HCT116 (cell line): ENCODE measurements at regions not wholly inside any gene's neighbourhood (a gene's known extent, or its start where the extent isn't known, plus 50 kb on each side); places are given as distances from the start of the nearest gene placed in this dataset.

Experiments
- ATAC-seq: fragments of 200-7000 bp; cut with Tn5 transposase; 2 replicates; pipeline ENCODE4 v1.9.1; 2020; ENCODE audit warnings: mild to moderate bottlenecking, moderate library complexity
- BruUV-seq: library from RNA; stranded (reverse); fragments of 400-500 nt; replicated peaks from 2 replicates; lab custom pipeline; 2021; lab: Mats Ljungman, UMichigan
- CTCF ChIA-PET: fragments of 300-600 bp; sonication (Branson Sonifier 250); formaldehyde crosslinking; loops from one replicate; lab custom pipeline; 2021; ENCODE audit warnings: antibody characterized with exemption; lab: Charles Lee
- POLR2A ChIA-PET: fragments of 300-600, 350-600 bp; sonication (Branson Sonifier 250); formaldehyde crosslinking; loops from one replicate; lab custom pipeline; 2021; ENCODE audit warnings: antibody characterized with exemption; lab: Charles Lee
- RAD21 ChIA-PET, 2 experiments: fragments of 300-600 bp; sonication (Branson Sonifier 250); formaldehyde crosslinking; loops; one replicate each; lab custom pipeline; 2023; ENCODE audit warnings: low total read pairs in 2 of 2; ENCODE audit not compliant: uncharacterized antibody in 2 of 2, unreplicated experiment in 2 of 2, low non-redundant PET in 1 of 2; lab: Charles Lee
- DNase-seq: peaks from one replicate; pipeline ENCODE4 v3.0.0-alpha.2; 2010; ENCODE audit warnings: low read depth, low spot score
- H2AFZ ChIP-seq: fragments of 200-600 bp; shearing (Covaris generic), sonication (generic); 2 replicates; pipeline ENCODE4 v1.6.1; 2017; ENCODE audit warnings: low read depth, mixed run types, mixed read lengths, antibody characterized with exemption, low read length; ENCODE audit not compliant: poor library complexity, severe bottlenecking
- H3K27ac ChIP-seq: 2 replicates; pipeline ENCODE4 v1.5.1; 2012; ENCODE audit warnings: low read depth, low read length
- H3K27me3 ChIP-seq: fragments of 200-600 bp; sonication (generic); 2 replicates; pipeline ENCODE4 v1.6.1; 2016; ENCODE audit warnings: mixed run types, low read length, mixed read lengths; ENCODE audit not compliant: insufficient read depth
- H3K36me3 ChIP-seq, 2 experiments: fragments of 200-500 bp in 1 of 2; fragments of 200-600 bp in 1 of 2; sonication (Bioruptor generic) in 1 of 2; sonication (generic) in 1 of 2; 2 replicates each; pipeline versions ENCODE4 v1.5.1 to v1.6.1; 2014 to 2016; ENCODE audit warnings: low read length in 2 of 2, inconsistent platforms in 1 of 2, mixed read lengths in 1 of 2, mixed run types in 1 of 2; ENCODE audit not compliant: insufficient read depth in 2 of 2, control insufficient read depth in 1 of 2
- H3K4me1 ChIP-seq, 2 experiments: fragments of 200-600 bp in 1 of 2; sonication (generic) in 1 of 2; 2 replicates each; pipeline versions ENCODE4 v1.5.1 to v1.6.1; 2012 to 2017; ENCODE audit warnings: low read length in 2 of 2, inconsistent platforms in 1 of 2, mild to moderate bottlenecking in 1 of 2, mixed read lengths in 1 of 2, mixed run types in 1 of 2, moderate library complexity in 1 of 2; ENCODE audit not compliant: insufficient read depth in 2 of 2, control insufficient read depth in 1 of 2
- H3K4me2 ChIP-seq: fragments of 200-600 bp; sonication (generic); 2 replicates; pipeline ENCODE4 v1.6.1; 2017; ENCODE audit warnings: mixed run types, low read length, mixed read lengths
- H3K4me3 ChIP-seq, 2 experiments: fragments of 200-600 bp in 1 of 2; sonication (generic) in 1 of 2; replicated peaks in 1 of 2; 2 replicates each; pipeline ENCODE4 v1.5.1; 2011 to 2016; ENCODE audit warnings: low read length in 2 of 2, control low read depth in 1 of 2, low read depth in 1 of 2, mild to moderate bottlenecking in 1 of 2, mixed read lengths in 1 of 2, mixed run types in 1 of 2
- H3K79me2 ChIP-seq: fragments of 200-600 bp; sonication (generic); 2 replicates; pipeline ENCODE4 v1.6.1; 2017; ENCODE audit warnings: mild to moderate bottlenecking, mixed run types, low read length, moderate library complexity, mixed read lengths; ENCODE audit not compliant: insufficient read depth
- H3K9ac ChIP-seq: fragments of 200-600 bp; sonication (generic); 2 replicates; pipeline ENCODE4 v1.6.1; 2016; ENCODE audit warnings: low read length, mixed read lengths
- H3K9me2 ChIP-seq: fragments of 200-600 bp; sonication (generic), shearing (Covaris generic); 2 replicates; pipeline ENCODE4 v1.6.1; 2017; ENCODE audit warnings: mixed run types, mild to moderate bottlenecking, moderate library complexity; ENCODE audit not compliant: insufficient read depth
- H3K9me3 ChIP-seq, 2 experiments: fragments of 200-500 bp in 1 of 2; fragments of 200-600 bp in 1 of 2; sonication (Bioruptor generic) in 1 of 2; sonication (generic) in 1 of 2; 2 replicates each; pipeline ENCODE4 v1.6.1; 2014 to 2017; ENCODE audit warnings: low read length in 2 of 2, mixed read lengths in 2 of 2, inconsistent platforms in 1 of 2, low read depth in 1 of 2, mild to moderate bottlenecking in 1 of 2, mixed run types in 1 of 2, moderate library complexity in 1 of 2; ENCODE audit not compliant: control insufficient read depth in 1 of 2, insufficient read depth in 1 of 2
- H4K20me1 ChIP-seq: fragments of 200-600 bp; sonication (generic), shearing (Covaris generic); 2 replicates; pipeline ENCODE4 v1.6.1; 2017; ENCODE audit warnings: mixed run types, mild to moderate bottlenecking, moderate library complexity; ENCODE audit not compliant: insufficient read depth
- CBX3 ChIP-seq: IDR thresholded peaks from 2 replicates; pipeline ENCODE4 v1.6.1; 2012; ENCODE audit warnings: low read depth
- CEBPB ChIP-seq: IDR thresholded peaks from 2 replicates; pipeline ENCODE4 v1.6.1; 2012; ENCODE audit warnings: low read depth
- EGR1 ChIP-seq: IDR thresholded peaks from 2 replicates; pipeline ENCODE4 v1.6.1; 2012; ENCODE audit warnings: low read depth
- POLR2AphosphoS5 ChIP-seq: IDR thresholded peaks from 2 replicates; pipeline ENCODE4 v1.6.1; 2011; ENCODE audit warnings: mild to moderate bottlenecking, low read depth, low read length, moderate library complexity
- REST ChIP-seq: IDR thresholded peaks from 2 replicates; pipeline ENCODE4 v1.6.1; 2012; ENCODE audit warnings: low read depth
- SIN3A ChIP-seq: IDR thresholded peaks from 2 replicates; pipeline ENCODE4 v1.6.1; 2012; ENCODE audit warnings: low read depth
- ZBTB33 ChIP-seq: IDR thresholded peaks from 2 replicates; pipeline ENCODE4 v1.6.1; 2011; ENCODE audit warnings: mild to moderate bottlenecking, low read length, moderate library complexity; ENCODE audit not compliant: insufficient replicate concordance; ENCODE audit errors: extremely low read depth
- ZFX ChIP-seq: fragments of 450-650 bp; IDR thresholded peaks from 2 replicates; pipeline ENCODE4 v1.6.1; 2017
- intact Hi-C: fragments of 100-400 bp; cut with micrococcal nuclease; formaldehyde crosslinking; loops from 2 replicates; pipeline ENCODE4 v1.10.0; 2022
- TF ChIP-seq, protein P1 (sequence below), 3 experiments: fragments of 200-600 bp in 1 of 3; sonication (generic) in 1 of 3; IDR thresholded peaks in 2 of 3; conservative IDR thresholded peaks in 1 of 3; 2 replicates each; pipeline ENCODE4 v1.5.1; 2012 to 2017; ENCODE audit warnings: low read depth in 2 of 3, low read length in 2 of 3, antibody characterized with exemption in 1 of 3, borderline replicate concordance in 1 of 3, control low read depth in 1 of 3, mild to moderate bottlenecking in 1 of 3, mixed read lengths in 1 of 3, mixed run types in 1 of 3, moderate library complexity in 1 of 3; ENCODE audit not compliant: insufficient read depth in 1 of 3
- TF ChIP-seq, protein P2 (sequence below): IDR thresholded peaks from 2 replicates; pipeline ENCODE4 v1.6.1; 2012

GRCh38 chr5:26034813-26035212 is 1003.6 kb downstream of the CDH9 start (continued):
- TF ChIP-seq, protein P1, sequence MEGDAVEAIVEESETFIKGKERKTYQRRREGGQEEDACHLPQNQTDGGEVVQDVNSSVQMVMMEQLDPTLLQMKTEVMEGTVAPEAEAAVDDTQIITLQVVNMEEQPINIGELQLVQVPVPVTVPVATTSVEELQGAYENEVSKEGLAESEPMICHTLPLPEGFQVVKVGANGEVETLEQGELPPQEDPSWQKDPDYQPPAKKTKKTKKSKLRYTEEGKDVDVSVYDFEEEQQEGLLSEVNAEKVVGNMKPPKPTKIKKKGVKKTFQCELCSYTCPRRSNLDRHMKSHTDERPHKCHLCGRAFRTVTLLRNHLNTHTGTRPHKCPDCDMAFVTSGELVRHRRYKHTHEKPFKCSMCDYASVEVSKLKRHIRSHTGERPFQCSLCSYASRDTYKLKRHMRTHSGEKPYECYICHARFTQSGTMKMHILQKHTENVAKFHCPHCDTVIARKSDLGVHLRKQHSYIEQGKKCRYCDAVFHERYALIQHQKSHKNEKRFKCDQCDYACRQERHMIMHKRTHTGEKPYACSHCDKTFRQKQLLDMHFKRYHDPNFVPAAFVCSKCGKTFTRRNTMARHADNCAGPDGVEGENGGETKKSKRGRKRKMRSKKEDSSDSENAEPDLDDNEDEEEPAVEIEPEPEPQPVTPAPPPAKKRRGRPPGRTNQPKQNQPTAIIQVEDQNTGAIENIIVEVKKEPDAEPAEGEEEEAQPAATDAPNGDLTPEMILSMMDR (IDR thresholded peaks at IDR 0.05 in 2 of 3, conservative IDR thresholded peaks at IDR 0.05 in 1 of 3; ENCODE audit: borderline replicate concordance in 1 of 3, insufficient read depth in 1 of 3, low read depth in 2 of 3, low read length in 2 of 3) = no peak
- no peak for TF ChIP-seq CEBPB

DNA sequence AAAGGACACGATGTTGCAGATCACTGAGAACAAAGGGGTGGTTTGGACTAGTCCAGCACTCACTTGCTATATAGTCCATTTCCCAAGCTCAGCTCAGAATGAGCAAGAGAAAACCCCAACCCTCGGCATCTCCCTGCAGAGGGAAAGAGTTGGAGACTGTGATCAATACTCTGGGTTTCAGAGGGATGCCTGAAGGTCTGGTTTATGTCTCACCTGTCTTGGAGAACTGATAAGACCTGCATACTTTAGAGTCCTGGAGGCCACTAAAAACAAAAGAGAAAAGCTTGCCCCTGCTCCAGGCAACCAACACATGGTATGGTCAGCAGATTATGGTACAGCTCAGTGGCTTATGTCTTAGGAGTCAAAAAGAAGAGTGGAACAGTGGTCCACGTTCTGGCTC is 1006.9 kb downstream of the CDH9 start:
- H3K36me3 ChIP-seq = no peaks in the 10 kb centered on the region
- DNase-seq = no peak
- CTCF ChIA-PET = no interaction called here
- no peaks in the 10 kb centered on the region for H3K79me2 ChIP-seq
- no peak overlapping the region for H3K27ac ChIP-seq
- no peaks in the 10 kb centered on the region for H3K4me1 ChIP-seq
- intact Hi-C loops = no loop called here
- peaks cover 4 to 9% of the 10 kb centered on the region in 2 experiments; a peak in 2 of 4 replicates for H3K9me3 ChIP-seq
- no peaks in the 10 kb centered on the region for H3K27me3 ChIP-seq
- RAD21 ChIA-PET = no interaction called here
- TF ChIP-seq EGR1 (no peak), ZBTB33 (no peak), POLR2AphosphoS5 (no peak), ZFX (no peak), SIN3A (no peak), REST (no peak), CBX3 (no peak)
- TF ChIP-seq, protein P2, sequence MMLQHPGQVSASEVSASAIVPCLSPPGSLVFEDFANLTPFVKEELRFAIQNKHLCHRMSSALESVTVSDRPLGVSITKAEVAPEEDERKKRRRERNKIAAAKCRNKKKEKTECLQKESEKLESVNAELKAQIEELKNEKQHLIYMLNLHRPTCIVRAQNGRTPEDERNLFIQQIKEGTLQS = no peak
- no peak overlapping the region for H2AFZ ChIP-seq
- no peaks in the 10 kb centered on the region for H4K20me1 ChIP-seq
- BruUV-seq = no TSS peak
- no peak overlapping the region for H3K4me2 ChIP-seq
- H3K4me3 ChIP-seq = no peak overlapping the region
- POLR2A ChIA-PET = no interaction called here
- H3K9ac ChIP-seq = no peak overlapping the region
- no peak for ATAC-seq
- H3K9me2 ChIP-seq = no peaks in the 10 kb centered on the region
